Medulla oblongata (tissue), 1 donor: ENCODE measurements at regions not wholly inside any gene's neighbourhood (a gene's known extent, or its start where the extent isn't known, plus 50 kb on each side); places are given as distances from the start of the nearest gene placed in this dataset.

Experiments
- DNase-seq: peaks from one replicate; pipeline ENCODE4 v3.0.0-alpha.2; 2015; ENCODE audit errors: extremely low spot score

- no peak for DNase-seq
These were observed 253.6 kb downstream of the PPP1R2C start for GRCh38 chrX:42524379-42524778.

GRCh38 chrX:42519666-42520231, 258.2 kb downstream of the PPP1R2C start:
- DNase-seq, result no peak

- no peak for DNase-seq
These were observed 262.0 kb downstream of the PPP1R2C start for GRCh38 chrX:42515939-42516338.

- peak; percentile 1 for DNase-seq
These were observed 272.9 kb downstream of the PPP1R2C start for GRCh38 chrX:42505016-42505415.

- DNase-seq, result no peak
These were observed 278.3 kb downstream of the PPP1R2C start for GRCh38 chrX:42499620-42500019.

- DNase-seq, result no peak
These were observed 280.6 kb downstream of the PPP1R2C start for GRCh38 chrX:42497356-42497755.

GRCh38 chrX:42496239-42496638, 281.7 kb downstream of the PPP1R2C start:
- DNase-seq, result no peak

- no peak for DNase-seq
These were observed 282.8 kb downstream of the PPP1R2C start for GRCh38 chrX:42495139-42495538.

GRCh38 chrX:42491137-42491907, 286.6 kb downstream of the PPP1R2C start:
- no peak for DNase-seq

- peak; percentile 2 for DNase-seq
These were observed 287.9 kb downstream of the PPP1R2C start for GRCh38 chrX:42490111-42490510.

GRCh38 chrX:42485601-42486000, 292.4 kb downstream of the PPP1R2C start:
- DNase-seq, result no peak

- no peak for DNase-seq
These were observed 293.7 kb downstream of the PPP1R2C start for GRCh38 chrX:42484233-42484632.

GRCh38 chrX:42477396-42477795, 300.6 kb downstream of the PPP1R2C start:
- DNase-seq, result no peak

- no peak for DNase-seq
These were observed 305.2 kb downstream of the PPP1R2C start for GRCh38 chrX:42472727-42473126.

- DNase-seq, result no peak
These were observed 311.5 kb downstream of the PPP1R2C start for GRCh38 chrX:42466332-42467046.

- DNase-seq, result no peak
These were observed 312.1 kb downstream of the PPP1R2C start for GRCh38 chrX:42465821-42466220.

- DNase-seq, result no peak
These were observed 314.1 kb downstream of the PPP1R2C start for GRCh38 chrX:42463706-42464490.

- no peak for DNase-seq
These were observed 315.0 kb downstream of the PPP1R2C start for GRCh38 chrX:42462917-42463316.

GRCh38 chrX:42460706-42461105, 317.3 kb downstream of the PPP1R2C start:
- DNase-seq, result no peak

- no peak for DNase-seq
These were observed 318.2 kb downstream of the PPP1R2C start for GRCh38 chrX:42459735-42460134.

GRCh38 chrX:42456176-42456700, 321.7 kb downstream of the PPP1R2C start:
- no peak for DNase-seq

- DNase-seq, result no peak
These were observed 327.7 kb downstream of the PPP1R2C start for GRCh38 chrX:42450228-42450627.
